GM19324 (cell line): ENCODE measurements at regions not wholly inside any gene's neighbourhood (a gene's known extent, or its start where the extent isn't known, plus 50 kb on each side); places are given as distances from the start of the nearest gene placed in this dataset.
"Not testable (repeated sequence)": the region's sequence is repeated elsewhere in the genome, so short reads cannot be mapped to it uniquely, and the experiment has no call there.

Experiments
- ATAC-seq: cut with Tn5 transposase; IDR thresholded peaks from one replicate; pipeline ENCODE4 v1.9.1; 2021; ENCODE audit warnings: mild to moderate bottlenecking, moderate library complexity; ENCODE audit not compliant: unreplicated experiment, low FRiP score

- no peak for ATAC-seq
Measured at GRCh38 chr20:11145616-11146015, 471.8 kb upstream of the JAG1 start.

- ATAC-seq: no peak
Measured at GRCh38 chr20:11153819-11154218, 480.0 kb upstream of the JAG1 start.

GRCh38 chr20:11155156-11155756, 481.5 kb upstream of the JAG1 start:
- no peak for ATAC-seq

- ATAC-seq: no peak
Measured at GRCh38 chr20:11156922-11157321, 483.1 kb upstream of the JAG1 start.

GRCh38 chr20:11158146-11158545, 484.3 kb upstream of the JAG1 start:
- ATAC-seq: no peak

GRCh38 chr20:11158589-11158988, 484.8 kb upstream of the JAG1 start:
- no peak for ATAC-seq

- no peak for ATAC-seq
Measured at GRCh38 chr20:11159728-11160127, 485.9 kb upstream of the JAG1 start.

GRCh38 chr20:11162026-11162775, 488.4 kb upstream of the JAG1 start:
- ATAC-seq: no peak

GRCh38 chr20:11165789-11166188, 492.0 kb upstream of the JAG1 start:
- no peak for ATAC-seq

- no peak for ATAC-seq
Measured at GRCh38 chr20:11166712-11167111, 492.9 kb upstream of the JAG1 start.

GRCh38 chr20:11168026-11168425, 494.2 kb upstream of the JAG1 start:
- no peak for ATAC-seq

GRCh38 chr20:11170025-11170424, 496.2 kb upstream of the JAG1 start:
- ATAC-seq: no peak

- no peak for ATAC-seq
Measured at GRCh38 chr20:11170565-11170964, 496.8 kb upstream of the JAG1 start.

- ATAC-seq: no peak
Measured at GRCh38 chr20:11172881-11173280, 499.1 kb upstream of the JAG1 start.

- ATAC-seq: no peak
Measured at GRCh38 chr20:11173916-11174315, 500.1 kb upstream of the JAG1 start.

GRCh38 chr20:11174861-11175260, 501.1 kb upstream of the JAG1 start:
- no peak for ATAC-seq

GRCh38 chr20:11176431-11176830, 502.6 kb upstream of the JAG1 start:
- no peak for ATAC-seq

- ATAC-seq: no peak
Measured at GRCh38 chr20:11178946-11179654, 505.3 kb upstream of the JAG1 start.

- no peak for ATAC-seq
Measured at GRCh38 chr20:11180186-11180585, 506.4 kb upstream of the JAG1 start.

- not testable (repeated sequence) for ATAC-seq
Measured at GRCh38 chr20:11181129-11181528, 507.3 kb upstream of the JAG1 start.

GRCh38 chr20:11181966-11182365, 508.2 kb upstream of the JAG1 start:
- ATAC-seq: no peak

GRCh38 chr20:11182720-11183119, 508.9 kb upstream of the JAG1 start:
- ATAC-seq: no peak
